GM19438 (cell line): ENCODE measurements at regions not wholly inside any gene's neighbourhood (a gene's known extent, or its start where the extent isn't known, plus 50 kb on each side); places are given as distances from the start of the nearest gene placed in this dataset.
"Not testable (repeated sequence)": the region's sequence is repeated elsewhere in the genome, so short reads cannot be mapped to it uniquely, and the experiment has no call there.

Source experiments
- ATAC-seq: cut with Tn5 transposase; IDR thresholded peaks from one replicate; pipeline ENCODE4 v1.9.1; 2021; ENCODE audit warnings: low read depth; ENCODE audit not compliant: unreplicated experiment

GRCh38 chr11:29119707-29120618 is 896.9 kb downstream of the KCNA4 start:
- ATAC-seq = no peak

DNA sequence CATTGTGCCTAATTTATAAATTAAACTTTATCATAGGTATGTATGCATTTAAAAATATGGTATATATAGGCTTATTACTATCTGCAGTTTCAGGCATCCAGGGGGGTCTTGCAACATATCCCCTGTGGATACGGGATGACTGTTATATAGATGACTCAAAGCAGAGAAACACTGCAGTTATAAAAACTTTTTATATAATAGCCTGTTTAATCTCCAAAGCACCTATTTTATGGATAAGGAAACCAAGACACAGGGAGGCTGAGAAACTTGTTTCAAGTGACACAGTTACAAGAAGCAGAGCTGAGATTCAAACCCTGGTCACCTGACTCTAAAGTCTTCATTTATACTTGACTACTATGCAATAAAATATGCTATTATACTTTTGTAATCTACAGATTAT is 897.7 kb downstream of the KCNA4 start:
- ATAC-seq = no peak

DNA sequence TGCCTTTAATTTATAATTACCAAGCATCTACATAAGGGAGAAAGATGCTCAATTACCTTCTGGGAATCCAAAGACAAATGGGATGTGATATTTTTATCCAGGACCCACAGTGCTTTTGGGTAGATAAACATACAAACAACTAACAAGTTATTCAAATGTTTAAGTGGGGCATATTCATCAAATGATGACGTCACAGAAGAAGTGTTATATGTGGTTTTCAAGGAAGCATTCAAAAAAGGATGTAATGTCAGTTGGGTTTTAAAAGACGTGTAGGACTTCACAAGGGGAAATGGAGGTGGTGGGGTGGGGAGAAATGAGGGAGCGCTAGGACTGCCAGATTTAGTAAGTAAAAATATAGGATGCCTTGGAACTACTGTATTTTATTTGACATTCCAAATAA is 915.9 kb downstream of the KCNA4 start:
- ATAC-seq = no peak

DNA sequence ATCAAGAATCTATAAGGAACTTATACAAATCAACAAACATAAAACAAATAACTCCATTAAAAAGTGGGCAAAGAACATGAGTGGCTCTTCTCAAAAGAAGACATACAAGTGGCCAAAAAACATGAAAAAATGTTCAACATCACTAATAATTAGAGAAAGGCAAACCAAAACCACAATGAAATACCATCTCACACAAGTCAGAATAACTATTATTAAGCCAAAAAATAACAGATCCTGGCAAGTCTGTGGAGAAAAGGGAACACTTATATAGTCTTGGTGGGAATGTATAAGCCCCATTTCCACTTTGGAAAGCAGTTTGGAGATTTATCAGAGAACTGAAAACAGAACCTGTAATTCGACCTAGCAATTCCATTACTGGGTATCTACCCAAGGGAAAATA is 921.0 kb downstream of the KCNA4 start:
- ATAC-seq = no peak

- ATAC-seq = no peak
These were observed 923.3 kb downstream of the KCNA4 start for GRCh38 chr11:29093416-29094120.

DNA sequence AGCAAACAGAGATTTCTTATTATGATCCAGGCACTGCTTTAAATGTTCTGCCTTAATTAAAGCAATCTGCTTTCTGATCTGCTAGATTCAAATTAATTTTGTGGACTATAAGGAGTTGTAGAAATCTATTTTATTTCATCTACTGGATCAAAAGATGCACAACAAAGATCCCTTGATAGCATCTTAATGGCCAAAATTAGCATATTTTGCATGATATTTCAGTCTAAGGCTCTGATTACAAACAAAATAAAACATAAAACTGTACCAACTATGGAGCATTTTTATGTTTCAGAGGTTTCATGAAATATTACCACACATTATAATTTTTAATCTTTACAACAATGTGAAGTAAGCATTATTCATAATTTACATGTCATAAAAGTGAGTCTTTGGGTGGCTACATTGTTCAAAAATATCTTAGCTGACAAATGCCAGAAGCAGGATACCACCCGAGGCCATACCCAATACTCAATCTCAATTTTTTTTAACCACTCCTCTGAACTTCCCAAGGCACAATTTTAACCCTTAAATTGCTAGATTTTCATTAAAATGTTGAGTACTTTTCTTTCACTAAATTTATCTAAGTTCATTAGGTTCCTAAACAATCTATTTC is 929.5 kb downstream of the KCNA4 start:
- ATAC-seq = no peak

DNA sequence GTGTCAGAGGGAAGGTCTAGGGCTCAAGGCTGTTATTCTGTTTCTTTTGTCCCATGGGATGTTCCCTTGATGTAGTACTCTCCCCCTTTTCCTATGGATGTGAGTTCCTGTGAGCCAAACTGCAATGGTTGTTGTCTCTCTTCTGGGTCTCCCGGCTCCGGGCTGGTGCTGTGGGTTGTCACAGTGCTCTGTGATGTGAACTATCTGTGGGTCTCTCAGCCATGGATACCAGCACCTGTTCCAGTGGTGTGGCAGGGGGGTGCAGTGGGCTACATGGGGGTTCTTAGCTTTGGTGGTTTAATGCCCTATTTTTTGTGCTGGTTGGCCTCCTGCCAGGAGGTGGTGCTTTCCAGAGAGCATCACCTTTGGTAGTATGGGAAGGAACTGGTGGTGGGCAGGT is 941.1 kb downstream of the KCNA4 start:
- ATAC-seq = no peak

DNA sequence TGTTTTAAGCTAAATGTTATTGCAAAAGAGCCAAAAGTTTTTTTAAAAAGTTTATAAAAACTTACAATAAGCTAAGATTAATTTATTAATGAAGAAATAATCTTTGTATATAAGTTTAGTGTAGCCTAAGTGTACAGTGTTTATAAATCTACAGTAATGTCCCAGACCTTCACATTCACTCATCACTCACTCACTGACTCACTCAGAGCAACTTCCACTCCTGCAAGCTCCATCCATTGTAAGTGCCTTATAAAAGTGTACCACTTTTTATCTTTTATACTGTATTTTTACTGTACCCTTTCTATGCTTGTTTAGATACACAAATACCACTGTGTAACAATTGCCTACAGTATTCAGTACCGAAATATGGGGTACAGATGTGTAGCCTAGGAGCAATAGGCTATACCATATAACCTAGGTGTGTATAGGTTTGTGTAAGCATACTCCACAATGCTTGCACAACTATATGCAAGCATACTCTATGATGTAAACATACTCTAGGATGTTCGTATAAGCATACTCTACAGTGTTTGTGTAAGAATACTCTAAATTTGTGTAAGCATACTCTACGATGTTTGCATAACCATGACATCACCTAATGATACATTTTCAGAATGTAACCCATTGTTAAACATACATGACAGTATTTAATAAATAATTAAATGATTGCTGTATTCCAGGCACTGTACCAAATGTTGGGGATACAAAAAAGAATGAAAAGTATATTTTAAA is 953.0 kb downstream of the KCNA4 start:
- no peak for ATAC-seq

GRCh38 chr11:29061452-29061851 is 953.3 kb downstream of the METTL15 start:
- ATAC-seq = no peak

- ATAC-seq = not testable (repeated sequence)
These were observed 948.3 kb downstream of the METTL15 start for GRCh38 chr11:29056487-29056886.

DNA sequence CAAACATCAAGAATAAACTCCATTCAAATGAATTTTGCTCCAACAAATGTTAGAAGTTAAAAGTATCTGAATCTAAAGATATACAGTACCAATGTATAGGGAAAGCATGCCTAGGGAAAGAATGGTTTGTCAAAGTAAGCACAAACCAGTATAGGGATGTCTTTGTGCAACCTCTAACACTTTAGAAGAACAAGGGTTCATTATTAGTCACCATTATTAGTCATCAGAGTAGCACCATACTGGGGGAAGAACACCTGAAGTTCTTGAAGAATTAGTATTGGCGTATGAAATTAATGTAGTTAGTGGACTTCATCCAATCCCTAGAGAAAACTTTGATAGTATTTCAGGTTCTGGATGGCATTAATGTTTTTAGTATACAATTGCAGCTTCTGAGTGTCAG is 943.7 kb downstream of the METTL15 start:
- ATAC-seq = no peak

GRCh38 chr11:29050962-29051361 is 942.8 kb downstream of the METTL15 start:
- ATAC-seq = not testable (repeated sequence)

GRCh38 chr11:29040489-29040888 is 932.3 kb downstream of the METTL15 start:
- ATAC-seq = no peak

DNA sequence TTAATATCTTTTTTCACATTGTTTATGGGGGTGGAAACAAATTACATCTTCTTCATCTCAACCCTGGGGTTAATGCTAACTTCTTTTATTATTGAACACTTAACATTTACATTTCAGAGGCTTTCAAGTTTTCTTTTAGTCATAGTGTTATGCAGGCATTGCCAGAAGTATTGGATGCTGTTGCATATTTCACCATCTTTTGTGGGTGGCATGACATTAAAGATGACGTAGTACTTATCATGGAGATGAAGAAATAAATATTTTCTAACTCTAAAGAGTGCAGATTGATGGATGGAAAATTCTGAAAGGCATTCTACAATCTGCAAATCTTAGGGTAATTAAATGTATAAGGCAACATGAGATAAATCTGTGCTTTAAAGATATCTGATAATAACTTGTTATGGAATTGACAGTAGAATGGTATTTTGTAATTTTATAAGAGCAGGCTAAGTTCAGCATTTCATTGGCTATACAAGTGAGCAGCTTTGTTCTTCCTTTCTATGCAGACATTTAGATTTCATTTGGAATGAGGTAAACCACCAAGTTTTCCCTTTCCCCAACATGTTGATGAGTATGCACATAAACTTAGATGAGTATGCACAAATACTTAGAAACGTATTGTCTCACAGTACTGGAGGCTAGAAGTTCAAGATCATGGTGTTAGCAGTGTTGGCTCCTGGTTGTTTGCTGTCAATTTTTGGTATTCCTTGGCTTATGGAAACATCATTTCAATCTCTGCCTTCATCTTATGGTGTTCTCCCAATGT is 924.4 kb downstream of the METTL15 start:
- ATAC-seq = no peak

GRCh38 chr11:29029452-29029851 is 921.3 kb downstream of the METTL15 start:
- no peak for ATAC-seq

DNA sequence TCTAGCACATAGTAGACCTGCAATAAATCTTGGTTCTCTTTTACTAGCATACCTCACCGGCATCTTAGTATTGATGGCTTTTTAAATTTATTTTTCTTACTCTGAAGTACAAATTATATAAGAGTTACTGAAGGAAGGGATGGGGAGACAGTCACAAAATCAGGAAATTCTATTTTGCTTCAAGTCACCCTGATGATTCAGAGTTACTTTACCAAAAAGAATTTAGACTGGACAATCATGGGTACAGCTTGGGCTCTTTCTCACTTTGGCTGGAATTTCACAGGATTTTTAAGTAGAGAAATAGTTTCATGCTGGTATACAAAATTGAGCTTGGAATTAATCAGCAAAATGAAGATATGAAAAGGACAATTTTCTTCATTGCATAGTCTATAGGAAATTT is 919.2 kb downstream of the METTL15 start:
- no peak for ATAC-seq

- no peak for ATAC-seq
These were observed 918.1 kb downstream of the METTL15 start for GRCh38 chr11:29026286-29026685.

- no peak for ATAC-seq
These were observed 916.8 kb downstream of the METTL15 start for GRCh38 chr11:29025001-29025400.

DNA sequence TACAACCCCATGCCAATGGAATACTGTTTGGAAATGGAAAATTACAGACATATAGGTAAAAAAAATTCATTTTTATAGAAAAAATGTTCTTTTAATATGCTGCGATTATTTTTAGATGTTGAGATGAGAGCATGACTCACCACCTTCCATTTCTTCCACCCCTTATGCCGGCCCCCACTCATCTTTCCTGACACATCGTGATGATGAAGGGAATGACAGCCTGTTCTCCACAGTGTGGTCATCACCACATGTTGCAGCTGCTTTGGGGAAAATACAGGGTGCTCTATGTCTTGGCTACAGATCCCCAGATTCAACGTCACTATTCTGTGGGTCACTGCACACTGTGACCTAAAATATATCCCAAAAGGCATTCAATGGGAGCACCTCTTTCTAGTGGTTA is 916.2 kb downstream of the METTL15 start:
- no peak for ATAC-seq

DNA sequence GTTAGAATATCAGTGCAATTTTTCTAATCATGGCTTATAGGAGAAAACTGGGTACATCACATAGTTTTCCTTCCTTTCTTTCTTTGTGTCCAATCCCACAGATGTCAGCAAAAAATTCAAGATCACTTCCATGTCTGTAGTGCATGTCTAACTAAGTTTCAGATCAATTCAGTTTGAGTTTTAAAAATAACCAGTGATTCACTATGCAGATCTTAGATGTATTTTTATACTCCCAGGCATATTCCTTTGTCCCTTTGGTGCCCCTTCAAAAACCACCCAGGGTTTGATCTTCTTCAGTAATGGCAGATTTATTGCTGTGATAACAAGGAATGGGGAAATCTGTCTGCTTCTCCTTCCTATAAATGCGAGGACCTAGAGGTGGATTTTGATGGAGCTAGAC is 915.6 kb downstream of the METTL15 start:
- no peak for ATAC-seq
